GM21367 (cell line): ENCODE measurements at regions not wholly inside any gene's neighbourhood (a gene's known extent, or its start where the extent isn't known, plus 50 kb on each side); places are given as distances from the start of the nearest gene placed in this dataset.
"Not testable (repeated sequence)": the region's sequence is repeated elsewhere in the genome, so short reads cannot be mapped to it uniquely, and the experiment has no call there.

Experiments used
- ATAC-seq: cut with Tn5 transposase; IDR thresholded peaks from one replicate; pipeline ENCODE4 v1.9.1; 2021; ENCODE audit not compliant: unreplicated experiment

GRCh38 chr22:47860907-47861306 lies 1098.5 kb downstream of the TBC1D22A start:
- not testable (repeated sequence) for ATAC-seq

DNA sequence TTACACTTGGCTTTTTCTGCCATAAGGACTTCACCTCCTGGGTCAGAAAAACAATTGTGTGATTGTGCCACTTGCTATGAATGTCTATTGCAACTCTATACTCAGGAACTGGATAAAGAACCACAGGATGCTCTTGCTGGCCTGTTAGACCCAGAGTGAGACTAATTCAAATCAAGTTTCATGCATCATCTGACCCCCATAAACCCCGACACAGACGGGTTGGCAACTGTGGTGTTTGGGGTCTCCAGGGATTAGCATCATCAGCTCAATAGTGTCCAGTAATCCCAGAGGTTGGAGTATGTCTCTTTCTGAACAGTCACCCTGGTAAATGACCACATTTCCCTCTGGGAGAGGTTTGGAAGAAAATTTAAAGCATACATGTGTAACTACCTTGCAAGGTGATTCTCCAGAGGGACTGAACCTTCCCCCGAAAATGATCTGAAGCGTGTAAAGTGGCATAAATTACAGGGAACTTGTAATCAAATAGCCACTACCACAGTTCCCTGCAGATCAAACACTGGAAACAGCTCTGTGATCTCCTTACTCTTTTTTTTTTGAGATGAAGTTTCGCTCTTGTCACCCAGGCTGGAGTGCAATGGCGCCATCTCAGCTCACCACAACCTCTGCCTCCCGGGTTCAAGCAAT lies 1097.6 kb downstream of the TBC1D22A start:
- no peak for ATAC-seq

DNA sequence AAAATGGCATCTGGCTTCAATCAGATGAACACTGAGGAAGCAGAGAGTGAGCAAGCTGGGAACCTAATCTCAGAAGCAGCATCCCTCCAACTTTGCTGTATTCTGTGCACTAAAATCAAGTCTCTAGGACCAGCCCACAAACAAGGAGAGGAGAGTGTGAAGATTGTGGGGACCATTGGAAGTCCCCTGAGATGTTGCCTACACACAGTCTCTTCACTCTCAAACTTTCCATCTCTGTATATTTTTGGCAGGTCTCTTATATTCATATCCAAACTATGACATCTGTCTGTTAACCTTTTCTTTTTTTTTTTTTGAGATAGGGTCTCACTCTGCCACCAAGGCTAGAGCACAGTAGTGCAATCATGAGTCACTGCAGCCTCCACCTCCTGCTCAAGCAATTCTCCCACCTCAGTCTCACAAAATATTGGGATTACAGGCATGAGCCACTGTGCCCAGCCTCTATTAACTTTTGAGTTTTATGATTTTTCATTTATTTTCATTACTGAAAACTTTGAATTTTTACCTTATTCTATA lies 1096.4 kb downstream of the TBC1D22A start:
- ATAC-seq, result no peak

GRCh38 chr22:47854680-47855079 lies 1092.2 kb downstream of the TBC1D22A start:
- no peak for ATAC-seq

DNA sequence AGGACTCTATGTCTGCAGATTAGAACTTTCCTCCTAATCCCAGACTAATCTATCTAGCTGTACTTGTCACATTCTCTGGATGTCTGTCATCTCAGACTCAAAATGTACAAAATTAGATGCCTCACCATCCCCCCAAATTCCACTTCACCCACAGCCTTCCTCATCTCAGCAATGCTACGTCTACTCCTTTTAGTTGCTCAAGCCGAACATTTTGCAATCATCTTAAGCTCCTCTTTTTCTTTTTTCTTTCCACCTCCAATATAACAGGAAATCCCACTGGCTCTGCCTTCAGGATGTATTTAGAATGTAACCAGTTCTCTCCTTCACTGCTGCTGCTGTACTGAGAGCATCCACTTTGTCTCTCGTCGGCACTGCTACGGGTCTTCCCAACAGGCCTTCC lies 1091.8 kb downstream of the TBC1D22A start:
- no peak for ATAC-seq

DNA sequence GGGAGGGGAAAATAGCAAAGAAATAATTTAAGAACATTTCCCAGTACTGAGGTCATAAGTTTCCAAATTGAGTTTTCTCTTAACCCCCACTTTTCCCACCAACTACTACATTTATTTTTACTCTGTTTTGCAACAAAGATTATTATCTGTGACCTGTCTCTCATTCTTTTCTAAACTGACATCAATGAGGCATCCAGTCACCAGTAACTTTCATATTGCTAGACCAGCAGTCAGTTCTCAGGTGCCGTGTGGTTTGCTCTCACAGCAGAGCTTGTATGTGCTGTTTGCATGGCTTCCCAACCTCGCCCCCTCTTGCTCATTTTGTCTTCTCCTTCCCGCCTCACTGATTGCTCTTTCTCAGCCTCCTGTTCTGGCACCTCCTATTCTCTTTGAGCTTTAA lies 1091.3 kb downstream of the TBC1D22A start:
- no peak for ATAC-seq

GRCh38 chr22:47851586-47851985 lies 1089.1 kb downstream of the TBC1D22A start:
- no peak for ATAC-seq

DNA sequence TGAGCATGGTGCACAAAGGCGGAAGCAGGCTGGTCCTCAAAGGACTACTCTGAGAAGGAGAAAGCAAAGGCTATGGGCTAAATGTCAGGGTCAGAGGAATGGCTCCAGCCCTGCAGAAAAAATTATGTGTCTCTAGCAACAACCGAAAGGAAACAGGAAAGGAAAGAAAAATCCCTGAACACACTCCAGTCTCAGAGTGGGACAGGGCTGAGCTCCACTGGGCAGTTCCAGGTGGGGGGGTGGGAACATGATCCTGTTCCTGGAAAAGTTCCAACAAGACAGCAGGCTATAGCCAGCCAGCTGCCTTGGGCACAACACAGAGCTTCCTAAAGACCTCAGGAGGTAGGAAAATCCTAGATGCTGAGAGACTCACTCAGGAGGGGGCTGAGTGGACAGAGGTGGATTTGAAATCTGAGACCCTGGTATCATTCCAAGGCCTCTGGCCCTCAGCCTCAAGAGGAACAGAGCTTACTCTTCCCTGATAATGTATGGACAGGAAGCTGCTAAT lies 1088.2 kb downstream of the TBC1D22A start:
- no peak for ATAC-seq

DNA sequence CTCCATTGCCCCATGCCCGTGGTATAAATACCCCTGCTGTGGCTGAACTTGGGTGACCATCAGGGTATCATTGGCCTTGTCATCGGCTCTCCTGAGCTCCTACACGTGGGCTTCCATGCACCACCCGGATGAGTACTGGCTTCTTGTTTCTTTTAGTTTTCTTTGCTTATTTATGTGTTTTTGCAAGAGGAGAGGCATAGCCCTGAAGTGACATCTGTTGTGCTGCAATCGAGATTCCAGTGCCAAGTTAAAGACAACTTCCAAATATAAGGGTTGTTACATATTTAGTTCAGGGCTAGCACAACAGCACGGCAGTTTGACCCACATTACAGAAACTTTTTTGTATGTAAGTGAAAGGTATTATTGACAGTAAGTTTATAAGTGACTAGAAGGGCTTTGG lies 1087.1 kb downstream of the TBC1D22A start:
- ATAC-seq, result no peak

DNA sequence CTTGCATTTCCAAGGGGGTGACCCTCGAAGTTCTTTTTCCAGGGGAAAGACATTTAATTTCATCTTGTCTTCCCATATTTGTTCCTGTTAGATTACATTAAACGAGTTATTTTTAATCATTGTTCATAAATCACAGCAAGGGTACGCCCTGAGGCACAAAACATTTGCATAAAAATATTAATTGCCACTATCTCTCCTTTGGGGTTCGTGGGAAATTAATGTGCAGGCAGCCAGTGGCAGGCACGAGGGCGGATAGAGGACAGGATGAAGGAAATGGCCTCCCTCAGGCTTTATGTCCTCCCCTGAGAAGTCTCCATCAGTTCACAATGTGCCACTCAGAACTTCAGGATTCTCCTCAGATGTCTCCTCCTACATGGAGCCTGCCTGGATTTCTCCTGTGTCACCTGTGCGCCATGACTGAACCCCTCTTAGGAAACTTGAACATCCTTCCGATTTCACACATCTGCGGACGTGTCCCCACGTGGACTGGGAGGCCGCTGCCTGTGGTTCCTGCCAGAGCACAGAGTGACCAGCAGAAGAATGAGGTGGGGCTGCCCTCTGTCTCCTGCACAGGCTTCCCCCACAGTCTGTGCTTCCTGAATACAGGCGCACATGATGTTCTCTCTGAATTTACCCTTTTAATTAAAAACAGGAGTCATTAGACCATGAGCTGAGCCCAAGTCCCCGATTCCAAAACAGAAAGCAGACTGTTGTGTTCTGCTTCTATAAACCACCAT lies 1085.9 kb downstream of the TBC1D22A start:
- no peak for ATAC-seq

DNA sequence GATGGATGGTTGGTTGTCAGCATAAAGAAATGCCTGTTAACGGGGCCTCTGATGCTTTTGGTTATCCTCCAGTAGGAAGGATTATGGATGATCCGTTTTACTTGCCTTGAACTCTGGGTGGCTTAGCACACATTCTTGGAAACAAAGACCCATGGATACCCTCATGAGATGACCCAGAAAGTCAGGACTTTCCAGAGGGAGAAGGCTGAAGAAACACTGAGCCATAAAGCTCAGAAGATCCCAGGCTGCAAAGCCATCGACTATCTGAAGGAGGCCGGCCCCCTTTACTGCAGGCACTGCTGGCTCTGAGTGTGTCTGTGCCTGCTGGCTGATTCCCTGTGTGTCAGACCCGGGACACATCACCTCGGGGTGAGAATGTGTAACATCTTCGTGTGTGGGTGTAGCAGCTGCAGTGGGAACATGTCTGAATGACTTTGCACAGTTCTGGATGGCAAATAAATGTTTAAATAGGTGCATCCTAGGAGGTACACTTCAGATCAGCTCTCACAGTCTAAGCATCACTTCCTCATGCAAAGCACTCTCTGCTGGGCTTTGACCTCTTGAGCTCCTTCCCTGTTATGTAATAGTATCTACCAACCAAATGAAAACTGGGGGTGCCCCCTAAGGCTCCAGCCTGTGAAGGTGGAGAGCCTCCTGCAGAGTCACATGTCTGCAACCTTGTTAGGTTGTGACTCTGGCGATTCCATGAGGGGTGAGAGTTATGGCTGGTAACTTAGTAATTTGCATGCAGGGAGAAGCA lies 1084.9 kb downstream of the TBC1D22A start:
- ATAC-seq, result no peak

DNA sequence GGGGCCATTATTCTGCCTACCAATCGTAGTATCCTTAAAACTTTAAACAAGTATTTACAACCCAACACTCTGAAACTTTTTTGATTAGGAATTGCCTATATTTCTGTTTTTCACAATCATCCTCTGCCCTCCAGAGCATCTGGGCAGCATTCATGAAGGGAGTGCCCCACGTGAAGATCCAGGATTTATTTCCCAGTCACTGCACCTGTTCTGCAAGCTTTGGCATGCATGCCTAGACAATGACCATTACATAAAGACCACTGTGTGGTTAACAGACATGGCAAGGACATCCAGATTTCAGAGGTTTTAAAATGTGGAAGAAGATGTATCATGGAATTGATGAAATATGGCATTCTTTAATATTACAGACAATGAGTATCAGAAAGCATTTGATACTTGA lies 1083.8 kb downstream of the TBC1D22A start:
- ATAC-seq, result no peak

DNA sequence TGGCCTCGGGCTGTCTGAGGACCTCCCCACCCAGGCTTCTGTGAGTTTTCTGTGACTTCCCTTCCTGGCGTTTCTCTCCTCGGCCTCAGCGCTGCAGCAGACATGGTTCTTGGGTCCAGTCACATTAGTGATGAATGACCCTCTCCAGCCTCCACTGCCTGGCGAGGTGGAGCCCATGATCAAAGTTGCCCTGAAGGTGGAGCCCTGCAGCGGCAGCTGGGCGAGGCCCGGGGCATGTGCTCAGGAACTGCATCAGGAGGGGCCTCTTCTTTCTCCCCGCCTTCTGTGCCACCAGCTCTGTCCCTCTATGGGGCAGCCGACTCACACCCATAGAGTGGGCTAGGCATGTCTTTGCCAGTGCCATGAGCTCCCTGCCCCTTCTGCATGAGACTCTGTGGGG lies 1079.7 kb downstream of the TBC1D22A start:
- ATAC-seq, result no peak

DNA sequence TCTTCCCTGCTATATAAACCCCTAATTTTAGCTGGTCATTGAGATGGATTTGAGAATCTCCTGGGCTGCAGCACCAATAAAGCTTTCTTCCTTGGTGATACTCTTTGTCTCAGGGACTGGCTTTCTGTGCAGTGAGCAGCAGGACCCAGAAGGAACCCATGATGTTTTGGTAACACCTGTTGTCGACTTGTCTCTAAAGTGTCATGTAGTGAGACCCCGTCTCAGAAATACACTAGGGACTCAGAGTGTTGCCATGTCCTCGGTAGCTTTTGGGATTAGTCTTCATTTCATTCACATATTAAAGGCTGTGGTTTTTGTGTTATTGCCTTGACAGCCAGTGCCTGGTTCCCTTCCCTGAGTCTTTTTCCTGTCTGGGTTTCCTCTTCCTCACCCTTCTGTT lies 1078.7 kb downstream of the TBC1D22A start:
- no peak for ATAC-seq

- no peak for ATAC-seq
Observed at GRCh38 chr22:47839595-47840227, 1077.3 kb downstream of the TBC1D22A start.

GRCh38 chr22:47837703-47838102 lies 1075.3 kb downstream of the TBC1D22A start:
- no peak for ATAC-seq

DNA sequence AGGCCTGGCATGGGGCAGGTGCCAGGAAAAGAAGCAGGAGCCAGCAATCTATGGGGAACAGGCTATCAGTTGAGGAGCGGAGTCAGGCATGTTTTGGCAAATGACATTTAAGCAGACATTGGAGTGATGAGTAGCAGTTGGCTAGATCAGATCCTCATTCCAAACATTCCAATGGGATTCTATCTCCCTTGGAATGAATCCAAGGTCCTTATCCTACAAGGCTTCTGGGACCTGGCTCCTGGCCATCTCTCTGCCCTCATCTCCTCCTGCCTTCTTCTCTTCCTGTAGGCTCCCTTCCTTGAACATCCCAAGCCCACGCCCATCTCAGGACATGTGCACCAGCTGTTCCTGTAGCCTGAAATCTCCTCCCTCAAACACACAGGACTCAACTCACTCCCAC lies 1074.5 kb downstream of the TBC1D22A start:
- ATAC-seq, result no peak

- no peak for ATAC-seq
Observed at GRCh38 chr22:47835726-47836125, 1073.3 kb downstream of the TBC1D22A start.

DNA sequence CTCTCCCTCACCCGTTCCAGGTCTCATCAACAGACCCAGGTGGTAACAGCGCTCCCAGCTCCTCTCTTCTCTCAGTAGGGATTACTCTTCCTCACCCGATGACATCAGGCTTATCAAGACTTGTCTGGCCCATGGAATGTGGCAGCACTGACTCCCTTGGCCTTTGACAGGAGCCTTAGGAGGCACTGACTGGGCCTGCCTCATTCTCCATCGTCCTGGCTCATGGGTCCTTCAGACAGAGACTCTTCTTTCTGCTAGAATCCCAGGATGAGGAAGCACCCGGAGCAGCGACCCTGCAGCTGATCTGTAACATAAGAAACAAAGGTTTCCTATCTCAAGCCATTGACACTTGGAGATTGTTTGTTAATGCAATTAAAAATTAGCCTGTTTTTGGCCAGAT lies 1063.6 kb downstream of the TBC1D22A start:
- ATAC-seq, result no peak

DNA sequence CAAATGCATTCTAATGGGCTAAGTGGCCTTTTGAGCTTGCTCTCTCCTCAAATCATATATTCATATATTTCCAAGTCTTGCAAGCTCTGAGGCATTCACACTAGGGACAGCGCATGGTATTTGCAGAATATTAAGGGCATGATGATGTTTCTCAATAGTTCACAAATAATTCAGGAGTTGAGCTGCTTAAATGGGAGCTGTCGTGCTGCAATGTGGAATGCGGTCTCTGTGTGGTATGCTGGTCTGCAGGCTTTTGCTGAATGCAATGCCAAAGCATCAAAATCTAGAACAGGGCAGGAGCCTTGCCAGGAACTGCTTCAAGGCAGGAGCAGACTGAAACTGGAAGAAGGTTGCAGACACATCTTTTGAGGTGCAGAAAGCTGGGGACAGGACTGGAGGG lies 1060.0 kb downstream of the TBC1D22A start:
- no peak for ATAC-seq

- no peak for ATAC-seq
Observed at GRCh38 chr22:47818496-47818895, 1056.0 kb downstream of the TBC1D22A start.
